ENCODE measurements at regions not wholly inside any gene's neighbourhood (a gene's known extent, or its start where the extent isn't known, plus 50 kb on each side); places are given as distances from the start of the nearest gene placed in this dataset.

GRCh38 chr21:9766890-9767591 is 754.3 kb upstream of the TPTE start:
- TF ChIP-seq CTCF (IDR thresholded peaks at IDR 0.05), result peak; percentile 33; the same call in 1 of the 2 replicates

- no peak for TF ChIP-seq CTCF (IDR thresholded peaks at IDR 0.05)
Observed at GRCh38 chr21:9767592-9768375, 753.6 kb upstream of the TPTE start.

- TF ChIP-seq CTCF (IDR thresholded peaks at IDR 0.05), result no peak
Observed at GRCh38 chr21:9772348-9772672, 749.1 kb upstream of the TPTE start.

GRCh38 chr21:9774347-9774746 is 747.0 kb upstream of the TPTE start:
- no peak for TF ChIP-seq CTCF (IDR thresholded peaks at IDR 0.05)

- TF ChIP-seq CTCF (IDR thresholded peaks at IDR 0.05), result no peak
Observed at GRCh38 chr21:9780441-9780937, 740.9 kb upstream of the TPTE start.

GRCh38 chr21:9837946-9838737 is 683.2 kb upstream of the TPTE start:
- no peak for TF ChIP-seq CTCF (IDR thresholded peaks at IDR 0.05)

All from LNCAP (cell line).